ENCODE measurements at regions not wholly inside any gene's neighbourhood (a gene's known extent, or its start where the extent isn't known, plus 50 kb on each side); places are given as distances from the start of the nearest gene placed in this dataset.

DNA sequence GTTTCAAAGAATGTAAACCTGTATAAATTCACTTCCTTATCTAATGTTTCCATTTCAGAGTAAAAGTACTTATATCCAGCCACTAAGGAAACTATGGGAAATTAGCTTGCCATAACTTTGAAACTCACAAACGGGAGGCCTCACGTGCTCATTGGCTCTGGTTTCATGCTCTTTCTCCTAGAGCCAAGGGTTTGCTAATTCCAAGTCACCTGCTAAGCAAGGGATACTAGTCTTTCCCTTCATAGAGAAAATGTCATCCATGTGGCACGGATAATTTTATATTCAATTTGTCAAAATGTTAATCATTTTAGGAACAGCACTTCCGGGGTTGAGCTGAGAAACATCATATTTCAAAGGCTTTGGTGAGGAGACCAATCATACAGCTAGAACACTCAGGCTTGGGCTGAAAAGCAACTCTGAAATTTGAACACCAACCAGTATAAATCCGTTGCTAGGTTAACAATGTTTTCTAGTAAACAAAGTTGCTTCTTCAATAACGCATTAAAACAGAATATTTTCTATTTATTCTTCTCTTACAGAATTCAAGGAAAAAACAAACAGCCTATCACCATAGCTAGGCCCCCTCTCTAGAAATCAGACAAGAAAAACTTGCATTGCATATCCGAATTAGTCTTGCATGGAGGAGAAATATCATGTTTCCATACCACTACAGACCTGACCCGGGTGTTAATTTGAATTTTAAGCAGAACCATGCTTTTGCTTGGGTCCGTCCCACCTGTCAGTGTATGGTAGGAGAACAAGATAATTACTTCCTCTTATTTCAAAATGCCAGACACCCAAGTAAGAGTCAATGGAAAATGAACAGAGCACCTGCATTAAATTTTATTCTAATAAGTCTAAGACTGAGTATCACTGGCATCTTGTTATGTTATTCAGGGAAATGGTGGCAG is 196.1 kb upstream of the ESRRG start:
- Mint-ChIP-seq H3K27ac (no peak overlapping the region), H3K4me3 (no peak overlapping the region), H3K27me3 (no peaks in the 10 kb centered on the region), H3K9me3 (peaks cover 0 to 18% (median 6%) of the 10 kb centered on the region in 9 donors), H3K36me3 (no peaks in the 10 kb centered on the region), H3K4me1 (no peaks in the 10 kb centered on the region)
- DNase-seq (no peak), ATAC-seq (no peak)
- POLR2A ChIA-PET = no interaction called here

DNA sequence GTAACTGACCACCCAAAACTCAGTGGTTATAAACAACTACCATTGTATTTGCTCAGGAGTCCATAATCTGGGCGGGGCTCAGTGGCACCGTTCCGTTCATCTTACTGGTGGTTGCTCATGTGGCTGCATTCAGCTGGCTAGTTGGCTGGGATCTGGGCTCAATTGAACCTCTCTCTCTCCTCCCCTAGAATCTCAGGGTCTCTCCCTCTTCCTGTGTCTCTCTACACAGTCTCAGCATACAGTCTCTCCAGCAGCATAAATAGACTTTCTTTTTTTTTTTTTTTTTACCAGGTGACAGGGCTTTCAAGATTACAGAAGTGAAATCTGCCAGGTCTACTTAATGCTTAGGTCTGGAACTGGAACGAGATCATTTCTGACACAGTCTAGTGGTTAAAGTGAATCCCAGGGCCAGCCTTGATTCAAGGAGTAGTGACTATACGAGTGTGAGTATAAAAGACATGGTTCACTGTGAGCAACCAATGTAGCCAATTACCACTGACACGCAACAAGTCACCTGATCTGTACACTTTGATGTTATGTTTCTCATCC is 193.7 kb upstream of the ESRRG start:
- no peaks in the 10 kb centered on the region for H3K4me1 Mint-ChIP-seq
- DNase-seq (no peak), ATAC-seq (no peak)
- H3K27me3 Mint-ChIP-seq = no peaks in the 10 kb centered on the region
- H3K27ac Mint-ChIP-seq = no peak overlapping the region
- POLR2A ChIA-PET = no interaction called here
- H3K36me3 Mint-ChIP-seq = no peaks in the 10 kb centered on the region
- H3K9me3 Mint-ChIP-seq = peaks cover 0 to 18% (median 7%) of the 10 kb centered on the region in 9 donors
- no peak overlapping the region for H3K4me3 Mint-ChIP-seq

GRCh38 chr1:216914974-216915373 is 191.7 kb upstream of the ESRRG start:
- POLR2A ChIA-PET = no interaction called here
- no peak overlapping the region for H3K27ac Mint-ChIP-seq
- no peaks in the 10 kb centered on the region for H3K36me3 Mint-ChIP-seq
- no peak for DNase-seq
- no peaks in the 10 kb centered on the region for H3K27me3 Mint-ChIP-seq
- H3K9me3 Mint-ChIP-seq = peaks cover 0 to 18% (median 8%) of the 10 kb centered on the region in 9 donors
- no peaks in the 10 kb centered on the region for H3K4me1 Mint-ChIP-seq
- H3K4me3 Mint-ChIP-seq = no peak overlapping the region
- no peak for ATAC-seq

- no peak for DNase-seq
- peaks cover 0 to 18% (median 8%) of the 10 kb centered on the region in 9 donors for H3K9me3 Mint-ChIP-seq
- POLR2A ChIA-PET = no interaction called here
- no peak overlapping the region for H3K4me3 Mint-ChIP-seq
- no peak overlapping the region for H3K27ac Mint-ChIP-seq
- no peaks in the 10 kb centered on the region for H3K36me3 Mint-ChIP-seq
- no peaks in the 10 kb centered on the region for H3K4me1 Mint-ChIP-seq
- H3K27me3 Mint-ChIP-seq = no peaks in the 10 kb centered on the region
- ATAC-seq = no peak
Observed at GRCh38 chr1:216913976-216914375, 190.7 kb upstream of the ESRRG start.

- Mint-ChIP-seq H3K4me3 (no peak overlapping the region), H3K9me3 (peaks cover 2 to 12% (median 5%) of the 10 kb centered on the region in 9 donors)
- ATAC-seq = no peak
Observed at GRCh38 chr1:216910081-216910840, 187.0 kb upstream of the ESRRG start.

DNA sequence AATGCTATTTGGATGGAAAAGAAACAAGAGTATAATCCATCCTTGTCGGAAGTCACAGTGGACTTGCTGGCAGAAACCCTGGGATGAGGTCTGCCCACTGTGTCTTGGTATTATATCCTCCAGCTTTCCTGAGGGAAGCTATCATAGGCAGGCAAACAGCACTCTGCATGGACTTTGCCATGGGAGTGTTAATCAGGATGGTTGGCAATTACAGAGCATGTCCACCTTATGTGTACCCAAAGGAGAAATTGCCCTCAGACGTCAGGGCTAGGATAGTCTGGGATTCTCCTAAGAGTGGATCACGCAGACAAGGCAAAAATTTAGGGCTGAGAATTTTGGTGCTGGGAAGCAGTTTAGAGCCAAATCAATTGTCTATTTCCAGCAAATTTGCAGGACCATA is 184.9 kb upstream of the ESRRG start:
- H3K9me3 Mint-ChIP-seq = peaks cover 0 to 11% (median 4%) of the 10 kb centered on the region in 9 donors
- H3K27me3 Mint-ChIP-seq = peaks cover 0 to 3% (median 0%) of the 10 kb centered on the region in 5 donors
- no peaks in the 10 kb centered on the region for H3K4me1 Mint-ChIP-seq
- H3K36me3 Mint-ChIP-seq = no peaks in the 10 kb centered on the region
- H3K4me3 Mint-ChIP-seq = no peak overlapping the region
- H3K27ac Mint-ChIP-seq = no peak overlapping the region
- DNase-seq = no peak
- POLR2A ChIA-PET = no interaction called here
- no peak for ATAC-seq

More at GRCh38 chr1:216910081-216910840, 187.0 kb upstream of the ESRRG start:
- no peaks in the 10 kb centered on the region for H3K36me3 Mint-ChIP-seq
- no peak overlapping the region for H3K27ac Mint-ChIP-seq
- no peaks in the 10 kb centered on the region for H3K4me1 Mint-ChIP-seq
- no peak for DNase-seq
- peaks cover 0 to 2% (median 0%) of the 10 kb centered on the region in 5 donors for H3K27me3 Mint-ChIP-seq
- POLR2A ChIA-PET = no interaction called here

DNA sequence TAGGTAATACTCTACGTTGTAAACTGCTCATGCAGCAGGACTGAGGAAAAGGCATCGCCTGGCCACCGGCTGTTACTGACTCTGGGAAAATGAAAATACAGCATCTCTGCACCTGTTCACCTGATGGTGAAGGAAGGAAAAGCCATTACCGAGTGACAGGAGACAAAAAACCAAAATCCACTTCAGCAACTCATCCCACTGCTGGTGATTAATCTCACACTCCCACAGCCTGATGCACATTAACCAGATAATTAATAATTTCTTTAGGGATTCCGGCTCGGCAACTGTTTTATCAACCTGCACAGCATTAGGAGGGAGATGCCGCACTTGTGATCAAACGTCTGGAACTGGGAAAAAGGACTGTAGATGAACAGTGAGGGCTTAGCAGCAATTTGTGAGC is 183.9 kb upstream of the ESRRG start:
- Mint-ChIP-seq H3K27me3 (peaks cover 0 to 3% (median 0%) of the 10 kb centered on the region in 5 donors), H3K36me3 (no peaks in the 10 kb centered on the region), H3K4me1 (no peaks in the 10 kb centered on the region), H3K27ac (no peak overlapping the region), H3K9me3 (peaks cover 0 to 13% (median 4%) of the 10 kb centered on the region in 9 donors), H3K4me3 (no peak overlapping the region)
- no peak for DNase-seq
- POLR2A ChIA-PET = no interaction called here
- ATAC-seq = no peak

DNA sequence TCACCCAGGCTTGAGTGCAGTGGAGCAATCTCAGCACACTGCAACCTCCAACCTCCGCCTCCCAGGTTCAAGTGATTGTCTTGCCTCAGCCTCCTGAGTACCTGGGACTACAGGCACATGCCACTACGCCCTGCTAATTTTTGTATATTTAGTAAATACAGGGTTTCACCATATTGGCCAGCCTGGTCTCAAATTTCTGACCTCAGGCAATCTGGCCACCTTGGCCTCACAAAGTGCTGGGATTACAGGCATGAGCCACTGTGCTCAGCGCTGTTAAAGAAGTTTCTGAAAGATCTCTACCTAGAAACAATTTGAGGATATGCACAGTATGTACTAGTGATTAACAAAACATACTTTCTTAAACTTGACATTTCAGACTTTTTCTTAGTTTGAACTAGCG is 182.6 kb upstream of the ESRRG start:
- ATAC-seq (no peak), DNase-seq (no peak)
- H3K27me3 Mint-ChIP-seq = peaks cover 0 to 3% (median 0%) of the 10 kb centered on the region in 5 donors
- H3K36me3 Mint-ChIP-seq = no peaks in the 10 kb centered on the region
- H3K9me3 Mint-ChIP-seq = peaks cover 0 to 9% (median 4%) of the 10 kb centered on the region in 9 donors
- POLR2A ChIA-PET = no interaction called here
- no peak overlapping the region for H3K27ac Mint-ChIP-seq
- H3K4me1 Mint-ChIP-seq = no peaks in the 10 kb centered on the region
- H3K4me3 Mint-ChIP-seq = no peak overlapping the region

- Mint-ChIP-seq H3K4me1 (no peaks in the 10 kb centered on the region), H3K9me3 (peaks cover 0 to 9% (median 4%) of the 10 kb centered on the region in 9 donors), H3K27ac (no peak overlapping the region), H3K27me3 (peaks cover 0 to 3% (median 0%) of the 10 kb centered on the region in 5 donors), H3K36me3 (no peaks in the 10 kb centered on the region), H3K4me3 (no peak overlapping the region)
- DNase-seq (no peak), ATAC-seq (no peak)
- POLR2A ChIA-PET = no interaction called here
Observed at GRCh38 chr1:216905137-216905536, 181.9 kb upstream of the ESRRG start.

DNA sequence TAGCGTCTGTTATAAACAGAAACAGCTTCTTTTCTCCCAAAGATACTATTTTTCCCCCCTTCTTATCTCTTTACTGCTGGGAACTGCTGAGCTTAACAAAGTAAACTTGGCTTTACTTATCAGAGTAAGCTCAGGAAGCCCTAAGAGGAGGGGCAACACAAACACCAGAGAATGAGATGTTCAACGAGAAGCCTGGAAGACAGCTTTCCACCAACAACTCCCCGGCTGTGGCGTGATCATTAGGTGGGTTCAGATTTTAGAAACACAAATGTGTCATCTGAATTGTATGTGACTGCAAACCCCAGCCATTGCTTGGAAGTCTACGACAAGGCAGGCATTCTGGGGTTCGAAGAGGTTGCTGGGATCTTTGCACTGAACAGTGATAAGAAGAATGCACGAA is 181.2 kb upstream of the ESRRG start:
- POLR2A ChIA-PET = no interaction called here
- H3K4me3 Mint-ChIP-seq = no peak overlapping the region

DNA sequence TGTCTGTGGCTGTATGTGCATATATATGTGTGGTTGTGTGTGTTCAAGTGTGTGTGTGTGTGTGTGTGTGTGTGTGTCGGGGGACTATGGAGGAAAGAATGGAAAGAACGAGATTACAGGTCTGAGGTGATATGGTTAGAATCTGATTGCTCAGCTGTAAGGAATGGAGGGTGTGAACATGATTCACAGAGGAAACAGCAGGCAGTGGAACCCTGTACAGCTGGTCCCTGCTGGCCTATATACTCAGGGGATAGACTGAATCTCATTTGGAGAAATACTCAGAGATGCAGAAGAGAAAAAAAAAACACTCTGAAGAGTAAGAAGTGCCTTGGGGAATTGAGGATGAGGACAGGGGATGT is 180.1 kb upstream of the ESRRG start:
- H3K9me3 Mint-ChIP-seq = peaks cover 0 to 9% (median 4%) of the 10 kb centered on the region in 9 donors

More for the DNA sequence above, 181.2 kb upstream of the ESRRG start:
- no peaks in the 10 kb centered on the region for H3K4me1 Mint-ChIP-seq
- no peak for DNase-seq
- ATAC-seq = no peak
- no peak overlapping the region for H3K27ac Mint-ChIP-seq
- peaks cover 0 to 3% (median 0%) of the 10 kb centered on the region in 5 donors for H3K27me3 Mint-ChIP-seq
- H3K9me3 Mint-ChIP-seq = peaks cover 0 to 9% (median 4%) of the 10 kb centered on the region in 9 donors
- no peaks in the 10 kb centered on the region for H3K36me3 Mint-ChIP-seq

GRCh38 chr1:216902669-216903381 is 179.6 kb upstream of the ESRRG start:
- H3K27me3 Mint-ChIP-seq = peaks cover 0 to 3% (median 0%) of the 10 kb centered on the region in 5 donors
- POLR2A ChIA-PET = no interaction called here
- H3K9me3 Mint-ChIP-seq = peaks cover 0 to 9% (median 4%) of the 10 kb centered on the region in 9 donors
- ATAC-seq = no peak
- DNase-seq = no peak
- no peak overlapping the region for H3K4me3 Mint-ChIP-seq
- H3K27ac Mint-ChIP-seq = no peak overlapping the region
- no peaks in the 10 kb centered on the region for H3K4me1 Mint-ChIP-seq
- H3K36me3 Mint-ChIP-seq = no peaks in the 10 kb centered on the region

More for the DNA sequence above, 180.1 kb upstream of the ESRRG start:
- Mint-ChIP-seq H3K36me3 (no peaks in the 10 kb centered on the region), H3K27ac (no peak overlapping the region), H3K4me3 (no peak overlapping the region), H3K4me1 (no peaks in the 10 kb centered on the region), H3K27me3 (peaks cover 0 to 3% (median 0%) of the 10 kb centered on the region in 5 donors)
- POLR2A ChIA-PET = no interaction called here
- ATAC-seq (no peak), DNase-seq (no peak)

All from naive thymus-derived CD8-positive, alpha-beta T cell (primary cell).